RWPE2 (cell line): ENCODE measurements at regions not wholly inside any gene's neighbourhood (a gene's known extent, or its start where the extent isn't known, plus 50 kb on each side); places are given as distances from the start of the nearest gene placed in this dataset.

Experiments used
- ATAC-seq: fragments of 200-7000 bp; cut with Tn5 transposase; 3 replicates; pipeline ENCODE4 v1.9.1; 2021; ENCODE audit warnings: low read depth
- DNase-seq: peaks from one replicate; pipeline ENCODE4 v3.0.0-alpha.2; 2020; ENCODE audit warnings: low spot score
- H3K27ac ChIP-seq: fragments of 450-650 bp; 2 replicates; pipeline ENCODE4 v1.5.1; 2017; ENCODE audit warnings: mild to moderate bottlenecking; ENCODE audit not compliant: poor library complexity, severe bottlenecking
- H3K27me3 ChIP-seq: fragments of 250-450 bp; sonication (Bioruptor Pico); 2 replicates; pipeline ENCODE4 v1.5.1; 2021; ENCODE audit warnings: mild to moderate bottlenecking, moderate library complexity; ENCODE audit not compliant: insufficient read depth, poor library complexity, severe bottlenecking
- H3K36me3 ChIP-seq: fragments of 250-450 bp; sonication (Bioruptor Pico); 2 replicates; pipeline ENCODE4 v1.5.1; 2020; ENCODE audit warnings: low read depth, mild to moderate bottlenecking, moderate library complexity
- H3K4me1 ChIP-seq: fragments of 250-450 bp; sonication (Bioruptor Pico); 2 replicates; pipeline ENCODE4 v1.5.1; 2021; ENCODE audit warnings: mild to moderate bottlenecking, moderate library complexity; ENCODE audit not compliant: insufficient read depth, poor library complexity, severe bottlenecking
- H3K4me3 ChIP-seq: fragments of 250-450 bp; sonication (Bioruptor Pico); 2 replicates; pipeline ENCODE4 v1.5.1; 2021; ENCODE audit warnings: mild to moderate bottlenecking, moderate library complexity; ENCODE audit not compliant: severe bottlenecking
- H3K9me3 ChIP-seq: fragments of 250-450 bp; sonication (Bioruptor Pico); 2 replicates; pipeline ENCODE4 v1.5.1; 2021; ENCODE audit warnings: mild to moderate bottlenecking, moderate library complexity; ENCODE audit not compliant: severe bottlenecking
- TF ChIP-seq, protein P1 (sequence below): fragments of 450-650 bp; IDR thresholded peaks from one replicate; pipeline ENCODE4 v1.5.1; 2017; ENCODE audit warnings: mild to moderate bottlenecking, moderate library complexity; ENCODE audit not compliant: poor library complexity, severe bottlenecking

DNA sequence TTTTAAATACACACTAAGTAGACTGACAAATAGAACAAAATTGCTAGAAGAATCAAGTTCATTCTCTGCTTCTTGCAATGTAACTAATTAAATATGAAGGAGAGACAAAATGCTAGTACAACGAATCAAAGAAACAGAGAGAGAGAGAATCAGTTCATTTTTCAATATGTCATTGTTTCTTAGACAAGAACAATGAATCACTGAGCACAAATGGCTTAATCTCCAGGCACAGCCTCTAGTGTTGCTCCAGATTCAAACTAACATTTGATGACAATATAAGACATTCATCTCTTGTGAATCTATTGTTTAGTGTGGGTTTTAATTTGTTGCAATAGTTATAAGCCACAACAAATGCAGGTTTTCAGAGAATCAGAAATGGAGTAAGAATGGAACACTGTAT is 357.4 kb upstream of the TMEM229A start:
- no peak for DNase-seq

DNA sequence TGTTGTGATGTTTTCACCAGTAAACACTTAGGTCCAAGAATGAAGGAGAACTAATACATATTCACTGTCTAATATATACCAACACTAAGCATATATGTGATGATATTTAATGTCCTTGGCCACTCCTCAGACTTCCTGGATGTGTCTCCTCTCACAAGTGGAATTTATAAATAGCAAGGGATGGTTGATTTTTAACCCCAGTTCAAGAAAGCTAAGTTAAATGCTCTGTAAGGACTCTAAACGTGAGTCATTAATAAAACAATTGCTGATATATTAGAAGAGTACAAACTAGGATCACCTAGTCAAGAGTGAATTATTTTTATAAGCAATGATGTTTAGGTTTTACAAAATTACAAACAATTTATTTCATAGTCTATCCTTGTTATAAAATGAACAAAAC is 355.9 kb upstream of the TMEM229A start:
- DNase-seq (no peak), ATAC-seq (no peak)
- Histone ChIP-seq H3K27ac (no peak overlapping the region), H3K36me3 (no peaks in the 10 kb centered on the region), H3K4me3 (no peak overlapping the region), H3K9me3 (no peaks in the 10 kb centered on the region), H3K27me3 (no peaks in the 10 kb centered on the region), H3K4me1 (no peaks in the 10 kb centered on the region)
- TF ChIP-seq, protein P1, sequence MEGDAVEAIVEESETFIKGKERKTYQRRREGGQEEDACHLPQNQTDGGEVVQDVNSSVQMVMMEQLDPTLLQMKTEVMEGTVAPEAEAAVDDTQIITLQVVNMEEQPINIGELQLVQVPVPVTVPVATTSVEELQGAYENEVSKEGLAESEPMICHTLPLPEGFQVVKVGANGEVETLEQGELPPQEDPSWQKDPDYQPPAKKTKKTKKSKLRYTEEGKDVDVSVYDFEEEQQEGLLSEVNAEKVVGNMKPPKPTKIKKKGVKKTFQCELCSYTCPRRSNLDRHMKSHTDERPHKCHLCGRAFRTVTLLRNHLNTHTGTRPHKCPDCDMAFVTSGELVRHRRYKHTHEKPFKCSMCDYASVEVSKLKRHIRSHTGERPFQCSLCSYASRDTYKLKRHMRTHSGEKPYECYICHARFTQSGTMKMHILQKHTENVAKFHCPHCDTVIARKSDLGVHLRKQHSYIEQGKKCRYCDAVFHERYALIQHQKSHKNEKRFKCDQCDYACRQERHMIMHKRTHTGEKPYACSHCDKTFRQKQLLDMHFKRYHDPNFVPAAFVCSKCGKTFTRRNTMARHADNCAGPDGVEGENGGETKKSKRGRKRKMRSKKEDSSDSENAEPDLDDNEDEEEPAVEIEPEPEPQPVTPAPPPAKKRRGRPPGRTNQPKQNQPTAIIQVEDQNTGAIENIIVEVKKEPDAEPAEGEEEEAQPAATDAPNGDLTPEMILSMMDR = no peak

More for the DNA sequence above, 357.4 kb upstream of the TMEM229A start:
- no peak overlapping the region for H3K27ac ChIP-seq
- no peak for ATAC-seq
- H3K4me3 ChIP-seq = no peak overlapping the region
- H3K4me1 ChIP-seq = no peaks in the 10 kb centered on the region
- TF ChIP-seq, protein P1 = no peak
- H3K27me3 ChIP-seq = no peaks in the 10 kb centered on the region
- H3K9me3 ChIP-seq = no peaks in the 10 kb centered on the region
- H3K36me3 ChIP-seq = no peaks in the 10 kb centered on the region

DNA sequence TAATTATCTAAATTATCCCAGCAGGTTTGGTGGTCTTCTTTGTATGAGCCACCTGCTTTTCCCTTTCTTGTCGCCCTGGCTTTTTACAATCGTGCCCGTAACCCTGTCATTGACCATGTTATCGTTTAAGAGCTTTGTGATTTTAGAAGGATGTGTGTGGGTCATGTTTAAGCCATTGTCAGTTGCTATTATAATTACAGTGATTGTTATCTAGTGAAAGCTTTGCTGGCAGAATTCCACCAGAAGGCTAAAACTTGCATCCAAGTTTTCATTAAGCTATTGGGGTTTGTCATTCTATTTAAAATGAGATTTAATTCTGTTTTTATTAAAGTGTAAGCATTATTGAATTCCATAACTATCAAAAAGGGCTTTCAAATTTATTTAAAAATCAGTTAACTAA is 354.2 kb upstream of the TMEM229A start:
- no peak overlapping the region for H3K27ac ChIP-seq
- no peaks in the 10 kb centered on the region for H3K9me3 ChIP-seq
- no peak for DNase-seq
- no peak overlapping the region for H3K4me3 ChIP-seq
- TF ChIP-seq, protein P1 = no peak
- no peak for ATAC-seq
- H3K4me1 ChIP-seq = no peaks in the 10 kb centered on the region
- H3K27me3 ChIP-seq = no peaks in the 10 kb centered on the region
- no peaks in the 10 kb centered on the region for H3K36me3 ChIP-seq

DNA sequence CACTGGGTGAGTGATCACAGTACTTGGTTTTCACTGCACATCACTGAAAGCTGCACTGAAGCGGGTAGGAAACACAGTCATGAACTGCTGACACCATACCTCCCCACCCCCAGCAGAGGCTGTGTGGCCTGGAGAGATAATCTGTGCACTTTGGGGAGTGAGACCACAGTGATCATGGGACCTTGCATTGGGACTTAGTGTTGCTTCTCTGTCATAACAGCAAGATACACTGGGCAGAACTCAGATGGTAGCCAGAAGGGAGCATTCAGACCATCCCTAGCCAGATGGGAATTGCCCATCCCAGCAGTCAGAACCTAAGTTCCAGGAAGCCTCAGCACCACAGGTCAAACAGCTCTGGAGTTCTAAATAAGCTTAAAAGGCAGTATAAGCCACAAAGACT is 346.4 kb upstream of the TMEM229A start:
- Histone ChIP-seq H3K27ac (no peak overlapping the region), H3K27me3 (no peaks in the 10 kb centered on the region), H3K36me3 (no peaks in the 10 kb centered on the region), H3K4me3 (no peak overlapping the region), H3K4me1 (no peaks in the 10 kb centered on the region), H3K9me3 (no peaks in the 10 kb centered on the region)
- TF ChIP-seq, protein P1 = no peak
- DNase-seq (no peak), ATAC-seq (no peak)

DNA sequence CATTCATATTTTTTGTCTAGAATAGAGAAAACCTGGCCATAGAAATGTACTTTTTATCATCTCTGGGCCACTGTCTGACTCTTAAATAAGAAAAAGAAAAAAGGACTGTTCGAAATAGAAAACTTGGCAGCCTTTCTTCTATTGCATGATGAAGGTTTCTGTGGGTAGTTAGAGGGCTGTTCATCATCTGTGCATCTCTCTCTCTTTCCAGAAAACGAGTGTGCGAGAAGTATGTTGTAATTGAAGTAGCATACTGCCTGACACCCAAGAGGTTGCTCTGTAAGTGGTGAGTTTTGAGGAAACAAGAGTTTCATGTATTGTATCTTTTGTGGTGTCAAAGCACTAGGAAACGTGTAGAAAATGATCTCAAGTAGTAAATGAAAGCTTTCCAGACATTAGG is 343.2 kb upstream of the TMEM229A start:
- no peak overlapping the region for H3K4me3 ChIP-seq
- no peaks in the 10 kb centered on the region for H3K4me1 ChIP-seq
- ATAC-seq (no peak), DNase-seq (no peak)
- no peak overlapping the region for H3K27ac ChIP-seq
- H3K9me3 ChIP-seq = no peaks in the 10 kb centered on the region
- H3K36me3 ChIP-seq = no peaks in the 10 kb centered on the region
- H3K27me3 ChIP-seq = no peaks in the 10 kb centered on the region
- TF ChIP-seq, protein P1 = no peak
